SK-N-SH (cell line): ENCODE measurements at regions not wholly inside any gene's neighbourhood (a gene's known extent, or its start where the extent isn't known, plus 50 kb on each side); places are given as distances from the start of the nearest gene placed in this dataset.

Source experiments
- CTCF ChIA-PET: fragments of 300-600, 350-600 bp; formaldehyde crosslinking; extraction: SDS; loops from one replicate; lab custom pipeline; 2021; lab: Yijun Ruan, JAX
- POLR2A ChIA-PET: fragments of 350-600 bp; sonication (Branson Sonifier 250); formaldehyde crosslinking; extraction: SDS; loops from one replicate; lab custom pipeline; 2020; ENCODE audit warnings: antibody characterized with exemption, inconsistent platforms; lab: Yijun Ruan, JAX
- DNase-seq: peaks from one replicate; pipeline ENCODE4 v3.0.0; 2012
- H2AFZ ChIP-seq: fragments of 200-600 bp; sonication (generic); 2 replicates; pipeline ENCODE4 v1.8.1; 2016; ENCODE audit warnings: antibody characterized with exemption, mild to moderate bottlenecking, low read depth
- H3F3A ChIP-seq: fragments of 200-600 bp; sonication (generic); replicated peaks from 2 replicates; pipeline ENCODE3; 2016; ENCODE audit warnings: antibody characterized with exemption, mild to moderate bottlenecking; ENCODE audit not compliant: insufficient read depth
- H3K27ac ChIP-seq, 2 experiments: fragments of 200-500 bp in 1 of 2; fragments of 200-600 bp in 1 of 2; sonication (Bioruptor generic) in 1 of 2; sonication (generic), shearing (Covaris generic) in 1 of 2; 2 replicates each; pipeline versions ENCODE4 v1.5.1 to v1.6.1; 2014 to 2016; ENCODE audit warnings: low read depth in 2 of 2, inconsistent platforms in 1 of 2, low read length in 1 of 2, mild to moderate bottlenecking in 1 of 2, mixed read lengths in 1 of 2
- H3K27me3 ChIP-seq: fragments of 200-600 bp; sonication (generic), shearing (Covaris generic); 2 replicates; pipeline ENCODE4 v1.6.1; 2016; ENCODE audit warnings: mixed run types; ENCODE audit not compliant: insufficient read depth
- H3K36me3 ChIP-seq, 2 experiments: fragments of 200-500 bp in 1 of 2; fragments of 200-600 bp in 1 of 2; sonication (Bioruptor generic) in 1 of 2; sonication (generic) in 1 of 2; replicated peaks in 1 of 2; 2 replicates each; pipeline versions ENCODE3 to v1.5.1; 2014 to 2016; ENCODE audit warnings: low read length in 1 of 2, mild to moderate bottlenecking in 1 of 2; ENCODE audit not compliant: insufficient read depth in 2 of 2, control insufficient read depth in 1 of 2
- H3K4me1 ChIP-seq, 2 experiments: fragments of 200-500 bp in 1 of 2; fragments of 200-600 bp in 1 of 2; sonication (Bioruptor generic) in 1 of 2; sonication (generic), shearing (Covaris generic) in 1 of 2; 2 replicates each; pipeline versions ENCODE4 v1.5.1 to v1.6.1; 2014 to 2016; ENCODE audit warnings: low read depth in 1 of 2, low read length in 1 of 2, mixed run types in 1 of 2; ENCODE audit not compliant: insufficient read depth in 2 of 2, control insufficient read depth in 1 of 2
- H3K4me2 ChIP-seq: fragments of 200-600 bp; sonication (generic), shearing (Covaris generic); 2 replicates; pipeline ENCODE4 v1.6.1; 2017; ENCODE audit warnings: mixed run types
- H3K4me3 ChIP-seq, 2 experiments: fragments of 200-500 bp in 1 of 2; fragments of 200-600 bp in 1 of 2; sonication (Bioruptor generic) in 1 of 2; sonication (generic), shearing (Covaris generic) in 1 of 2; 2 replicates each; pipeline versions ENCODE4 v1.5.1 to v1.8.1; 2014 to 2016; ENCODE audit warnings: low read depth in 2 of 2, inconsistent platforms in 1 of 2, low read length in 1 of 2, mild to moderate bottlenecking in 1 of 2, mixed read lengths in 1 of 2, moderate library complexity in 1 of 2
- H3K79me2 ChIP-seq: fragments of 200-600 bp; sonication (generic); 2 replicates; pipeline ENCODE4 v1.8.1; 2017; ENCODE audit warnings: mild to moderate bottlenecking; ENCODE audit not compliant: insufficient read depth
- H3K9ac ChIP-seq: fragments of 200-600 bp; sonication (generic); 2 replicates; pipeline ENCODE4 v1.6.1; 2017; ENCODE audit warnings: mixed run types
- H3K9me2 ChIP-seq: fragments of 200-600 bp; sonication (generic); 2 replicates; pipeline ENCODE4 v1.6.1; 2017; ENCODE audit warnings: mixed run types
- H3K9me3 ChIP-seq: fragments of 200-600 bp; sonication (generic); 2 replicates; pipeline ENCODE4 v1.6.1; 2017; ENCODE audit warnings: mixed run types, mild to moderate bottlenecking, moderate library complexity
- H4K20me1 ChIP-seq: fragments of 200-600 bp; sonication (generic); 2 replicates; pipeline ENCODE4 v1.6.1; 2017; ENCODE audit warnings: mild to moderate bottlenecking, mixed run types; ENCODE audit not compliant: insufficient read depth
- CHD2 ChIP-seq: fragments of 150-350 bp; IDR thresholded peaks from 2 replicates; pipeline ENCODE4 v1.6.1; 2018; ENCODE audit warnings: low read length; ENCODE audit not compliant: partially characterized antibody
- ELF1 ChIP-seq: IDR thresholded peaks from 2 replicates; pipeline ENCODE4 v1.4.0; 2012
- EP300 ChIP-seq, 2 experiments: IDR thresholded peaks; 2 replicates each; pipeline versions ENCODE4 v1.4.0 to v1.6.1; 2012; ENCODE audit warnings: borderline replicate concordance in 1 of 2, low read depth in 1 of 2, low read length in 1 of 2
- FOSL2 ChIP-seq: IDR thresholded peaks from 2 replicates; pipeline ENCODE4 v1.4.0; 2012; ENCODE audit warnings: low read depth, mild to moderate bottlenecking, moderate library complexity, borderline replicate concordance
- GABPA ChIP-seq: IDR thresholded peaks from 2 replicates; pipeline ENCODE4 v1.4.0; 2012; ENCODE audit warnings: low read depth, mild to moderate bottlenecking
- GATA2 ChIP-seq: sonication (generic); formaldehyde crosslinking; IDR thresholded peaks from 2 replicates; pipeline ENCODE4 v1.5.0; 2020; ENCODE audit warnings: mild to moderate bottlenecking, missing genetic modification reagents
- MXI1 ChIP-seq: IDR thresholded peaks from 2 replicates; pipeline ENCODE4 v1.6.1; 2012; ENCODE audit warnings: mild to moderate bottlenecking, low read depth, low read length, improper control_type of control experiment
- NRF1 ChIP-seq: IDR thresholded peaks from 2 replicates; pipeline ENCODE4 v1.6.1; 2012; ENCODE audit warnings: low read depth, mild to moderate bottlenecking, low read length
- RAD21 ChIP-seq: IDR thresholded peaks from 2 replicates; pipeline ENCODE4 v1.6.1; 2012; ENCODE audit warnings: mild to moderate bottlenecking, low read length
- RFX5 ChIP-seq: IDR thresholded peaks from 2 replicates; pipeline ENCODE4 v1.6.1; 2012; ENCODE audit warnings: mild to moderate bottlenecking, improper control_type of control experiment, low read length
- RXRA ChIP-seq: IDR thresholded peaks from 2 replicates; pipeline ENCODE4 v1.4.0; 2012; ENCODE audit warnings: low read depth, mild to moderate bottlenecking, borderline replicate concordance
- SIN3A ChIP-seq: IDR thresholded peaks from 2 replicates; pipeline ENCODE4 v1.6.1; 2012; ENCODE audit warnings: low read depth, mild to moderate bottlenecking, low read length, moderate library complexity, borderline replicate concordance
- TAF1 ChIP-seq: IDR thresholded peaks from 2 replicates; pipeline ENCODE4 v1.6.1; 2012; ENCODE audit warnings: low read depth, mild to moderate bottlenecking, low read length, moderate library complexity, borderline replicate concordance
- WGBS: methylation state at CpG from one replicate; pipeline ENCODE4 v1.1.6; 2017; ENCODE audit warnings: low lambda C conversion rate; 5-methylcytosine and 5-hydroxymethylcytosine counted together
- TF ChIP-seq, protein P1 (sequence below): fragments of 200-600 bp; sonication (generic); IDR thresholded peaks from 2 replicates; pipeline ENCODE4 v1.6.1; 2017; ENCODE audit warnings: antibody characterized with exemption, mild to moderate bottlenecking, moderate library complexity
- TF ChIP-seq, protein P2 (sequence below): fragments of 150-350 bp; IDR thresholded peaks from 2 replicates; pipeline ENCODE4 v1.6.1; 2016; ENCODE audit warnings: mild to moderate bottlenecking, low read depth, low read length
- TF ChIP-seq, protein P3 (sequence below): IDR thresholded peaks from 2 replicates; pipeline ENCODE4; 2012

GRCh38 chr7:136657482-136657921, 210.9 kb upstream of the CHRM2 start:
- Histone ChIP-seq H3K9me3 (0 out of 2 replicates have a peak, but pooled peaks cover 9% of the 10 kb centered on the region), H3K9ac (no peak overlapping the region), H4K20me1 (no peaks in the 10 kb centered on the region), H3F3A (no peaks in the 10 kb centered on the region), H3K4me1 (no peaks in the 10 kb centered on the region; a peak in 1 of 4 replicates), H2AFZ (no peak overlapping the region), H3K27ac (no peak overlapping the region; a peak in 1 of 4 replicates), H3K9me2 (peaks cover 7% of the 10 kb centered on the region; the same call in 1 of the 2 replicates), H3K27me3 (no peaks in the 10 kb centered on the region), H3K4me2 (no peak overlapping the region), H3K4me3 (no peak overlapping the region), H3K79me2 (no peaks in the 10 kb centered on the region), H3K36me3 (no peaks in the 10 kb centered on the region)
- WGBS = 4% methylated on average over 2 of the region's 2 CpGs
- TF ChIP-seq CHD2 (no peak), EP300 (IDR thresholded peaks at IDR 0.05; ENCODE audit: borderline replicate concordance in 1 of 2, low read depth in 1 of 2, low read length in 1 of 2) (no peak), FOSL2 (no peak), ELF1 (no peak), RAD21 (no peak), MXI1 (no peak), GABPA (no peak), RXRA (no peak), SIN3A (no peak), RFX5 (no peak), GATA2 (CRISPR knock-in tag) (no peak), TAF1 (no peak), NRF1 (no peak)
- TF ChIP-seq, protein P1, sequence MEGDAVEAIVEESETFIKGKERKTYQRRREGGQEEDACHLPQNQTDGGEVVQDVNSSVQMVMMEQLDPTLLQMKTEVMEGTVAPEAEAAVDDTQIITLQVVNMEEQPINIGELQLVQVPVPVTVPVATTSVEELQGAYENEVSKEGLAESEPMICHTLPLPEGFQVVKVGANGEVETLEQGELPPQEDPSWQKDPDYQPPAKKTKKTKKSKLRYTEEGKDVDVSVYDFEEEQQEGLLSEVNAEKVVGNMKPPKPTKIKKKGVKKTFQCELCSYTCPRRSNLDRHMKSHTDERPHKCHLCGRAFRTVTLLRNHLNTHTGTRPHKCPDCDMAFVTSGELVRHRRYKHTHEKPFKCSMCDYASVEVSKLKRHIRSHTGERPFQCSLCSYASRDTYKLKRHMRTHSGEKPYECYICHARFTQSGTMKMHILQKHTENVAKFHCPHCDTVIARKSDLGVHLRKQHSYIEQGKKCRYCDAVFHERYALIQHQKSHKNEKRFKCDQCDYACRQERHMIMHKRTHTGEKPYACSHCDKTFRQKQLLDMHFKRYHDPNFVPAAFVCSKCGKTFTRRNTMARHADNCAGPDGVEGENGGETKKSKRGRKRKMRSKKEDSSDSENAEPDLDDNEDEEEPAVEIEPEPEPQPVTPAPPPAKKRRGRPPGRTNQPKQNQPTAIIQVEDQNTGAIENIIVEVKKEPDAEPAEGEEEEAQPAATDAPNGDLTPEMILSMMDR = no peak
- TF ChIP-seq, protein P2, sequence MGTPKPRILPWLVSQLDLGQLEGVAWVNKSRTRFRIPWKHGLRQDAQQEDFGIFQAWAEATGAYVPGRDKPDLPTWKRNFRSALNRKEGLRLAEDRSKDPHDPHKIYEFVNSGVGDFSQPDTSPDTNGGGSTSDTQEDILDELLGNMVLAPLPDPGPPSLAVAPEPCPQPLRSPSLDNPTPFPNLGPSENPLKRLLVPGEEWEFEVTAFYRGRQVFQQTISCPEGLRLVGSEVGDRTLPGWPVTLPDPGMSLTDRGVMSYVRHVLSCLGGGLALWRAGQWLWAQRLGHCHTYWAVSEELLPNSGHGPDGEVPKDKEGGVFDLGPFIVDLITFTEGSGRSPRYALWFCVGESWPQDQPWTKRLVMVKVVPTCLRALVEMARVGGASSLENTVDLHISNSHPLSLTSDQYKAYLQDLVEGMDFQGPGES = no peak
- TF ChIP-seq, protein P3, sequence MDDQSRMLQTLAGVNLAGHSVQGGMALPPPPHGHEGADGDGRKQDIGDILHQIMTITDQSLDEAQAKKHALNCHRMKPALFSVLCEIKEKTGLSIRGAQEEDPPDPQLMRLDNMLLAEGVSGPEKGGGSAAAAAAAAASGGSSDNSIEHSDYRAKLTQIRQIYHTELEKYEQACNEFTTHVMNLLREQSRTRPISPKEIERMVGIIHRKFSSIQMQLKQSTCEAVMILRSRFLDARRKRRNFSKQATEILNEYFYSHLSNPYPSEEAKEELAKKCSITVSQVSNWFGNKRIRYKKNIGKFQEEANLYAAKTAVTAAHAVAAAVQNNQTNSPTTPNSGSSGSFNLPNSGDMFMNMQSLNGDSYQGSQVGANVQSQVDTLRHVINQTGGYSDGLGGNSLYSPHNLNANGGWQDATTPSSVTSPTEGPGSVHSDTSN = no peak
- no peak for DNase-seq
- ChIA-PET CTCF (interaction anchor here (0.7 to 1.7 kb wide), 8 partner anchors 8 to 251 kb away, joined by 3 to 6 read pairs (median 4); no protein-coding TSS in a partner anchor), POLR2A (no interaction called here)
